ENCODE measurements at regions not wholly inside any gene's neighbourhood (a gene's known extent, or its start where the extent isn't known, plus 50 kb on each side); places are given as distances from the start of the nearest gene placed in this dataset.

DNA sequence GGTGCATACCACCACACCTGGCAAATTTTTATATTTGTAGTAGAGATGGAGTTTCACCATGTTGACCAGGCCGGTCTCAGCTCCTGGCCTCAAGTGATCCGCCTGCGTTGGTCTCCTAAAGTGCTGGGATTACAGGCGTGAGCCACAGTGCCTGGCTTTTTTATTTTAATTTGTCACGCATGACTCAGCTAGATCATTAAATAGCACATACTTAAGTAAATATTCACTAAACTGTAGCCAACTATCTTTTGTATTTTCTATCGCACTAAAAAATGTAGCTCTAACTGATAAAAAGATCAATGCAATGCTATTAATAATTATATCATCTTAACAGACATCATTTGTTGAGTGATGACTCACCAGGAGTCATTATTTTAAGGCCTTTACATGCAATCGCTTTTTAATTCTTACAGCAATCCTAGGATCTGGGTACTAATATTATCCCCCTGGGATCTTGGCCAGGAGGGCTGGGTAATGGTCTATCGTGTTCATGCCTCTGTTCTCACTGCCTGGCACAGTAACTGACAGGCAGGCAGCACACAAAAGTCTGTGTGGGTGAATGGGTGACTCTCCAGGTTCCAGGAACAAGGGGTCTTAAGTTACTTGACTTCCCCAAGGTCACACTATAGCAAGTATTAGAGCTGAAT is 693.5 kb upstream of the EEF2KMT start:
- no peak for TF ChIP-seq EZH2phosphoT487 (IDR thresholded peaks at IDR 0.05; ENCODE audit: borderline replicate concordance, low read length)
- TF ChIP-seq, protein P1, sequence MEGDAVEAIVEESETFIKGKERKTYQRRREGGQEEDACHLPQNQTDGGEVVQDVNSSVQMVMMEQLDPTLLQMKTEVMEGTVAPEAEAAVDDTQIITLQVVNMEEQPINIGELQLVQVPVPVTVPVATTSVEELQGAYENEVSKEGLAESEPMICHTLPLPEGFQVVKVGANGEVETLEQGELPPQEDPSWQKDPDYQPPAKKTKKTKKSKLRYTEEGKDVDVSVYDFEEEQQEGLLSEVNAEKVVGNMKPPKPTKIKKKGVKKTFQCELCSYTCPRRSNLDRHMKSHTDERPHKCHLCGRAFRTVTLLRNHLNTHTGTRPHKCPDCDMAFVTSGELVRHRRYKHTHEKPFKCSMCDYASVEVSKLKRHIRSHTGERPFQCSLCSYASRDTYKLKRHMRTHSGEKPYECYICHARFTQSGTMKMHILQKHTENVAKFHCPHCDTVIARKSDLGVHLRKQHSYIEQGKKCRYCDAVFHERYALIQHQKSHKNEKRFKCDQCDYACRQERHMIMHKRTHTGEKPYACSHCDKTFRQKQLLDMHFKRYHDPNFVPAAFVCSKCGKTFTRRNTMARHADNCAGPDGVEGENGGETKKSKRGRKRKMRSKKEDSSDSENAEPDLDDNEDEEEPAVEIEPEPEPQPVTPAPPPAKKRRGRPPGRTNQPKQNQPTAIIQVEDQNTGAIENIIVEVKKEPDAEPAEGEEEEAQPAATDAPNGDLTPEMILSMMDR (conservative IDR thresholded peaks at IDR 0.05; ENCODE audit: low read depth, low read length): no peak
